Lower leg skin (tissue), 3 donors: ENCODE measurements at regions not wholly inside any gene's neighbourhood (a gene's known extent, or its start where the extent isn't known, plus 50 kb on each side); places are given as distances from the start of the nearest gene placed in this dataset.

Experiments
- CTCF ChIP-seq, 3 donors: fragments of 450-650 bp; IDR thresholded peaks; one replicate each; pipeline ENCODE4 v1.5.1; 2016; ENCODE audit warnings: antibody characterized with exemption in 3 of 3, mild to moderate bottlenecking in 3 of 3, moderate library complexity in 2 of 3
- POLR2A ChIP-seq, 2 donors: fragments of 450-650 bp; IDR thresholded peaks; one replicate each; pipeline ENCODE4 v1.6.1; 2016 to 2017; ENCODE audit warnings: antibody characterized with exemption in 2 of 2, mild to moderate bottlenecking in 1 of 2, moderate library complexity in 1 of 2

GRCh38 chr1:218529646-218530300 is 184.6 kb downstream of the TGFB2 start:
- no peak for TF ChIP-seq CTCF (IDR thresholded peaks at IDR 0.05)
- no peak for TF ChIP-seq POLR2A (IDR thresholded peaks at IDR 0.05)
